ENCODE measurements at regions not wholly inside any gene's neighbourhood (a gene's known extent, or its start where the extent isn't known, plus 50 kb on each side); places are given as distances from the start of the nearest gene placed in this dataset.
"Not testable (repeated sequence)": the region's sequence is repeated elsewhere in the genome, so short reads cannot be mapped to it uniquely, and the experiment has no call there.

DNA sequence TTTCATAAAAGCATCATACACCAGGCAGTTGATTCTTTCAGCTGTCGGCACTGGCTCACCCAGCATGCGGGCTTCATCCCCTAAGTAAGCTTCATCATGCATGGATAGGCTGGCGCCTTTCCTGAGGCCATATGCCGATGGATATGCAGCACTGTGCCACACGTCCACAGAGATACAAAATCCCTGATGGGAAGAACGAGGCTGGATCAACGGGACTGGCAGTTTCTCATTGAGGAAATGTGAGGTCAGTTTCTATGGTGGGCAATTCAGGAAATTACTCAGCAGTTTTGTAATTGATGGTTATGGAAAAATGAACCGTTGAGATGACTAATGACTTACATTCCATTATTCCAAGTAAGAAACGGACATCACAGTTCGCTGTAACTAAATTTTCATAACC is 453.8 kb downstream of the TMEM121 start:
- TF ChIP-seq, protein P1, sequence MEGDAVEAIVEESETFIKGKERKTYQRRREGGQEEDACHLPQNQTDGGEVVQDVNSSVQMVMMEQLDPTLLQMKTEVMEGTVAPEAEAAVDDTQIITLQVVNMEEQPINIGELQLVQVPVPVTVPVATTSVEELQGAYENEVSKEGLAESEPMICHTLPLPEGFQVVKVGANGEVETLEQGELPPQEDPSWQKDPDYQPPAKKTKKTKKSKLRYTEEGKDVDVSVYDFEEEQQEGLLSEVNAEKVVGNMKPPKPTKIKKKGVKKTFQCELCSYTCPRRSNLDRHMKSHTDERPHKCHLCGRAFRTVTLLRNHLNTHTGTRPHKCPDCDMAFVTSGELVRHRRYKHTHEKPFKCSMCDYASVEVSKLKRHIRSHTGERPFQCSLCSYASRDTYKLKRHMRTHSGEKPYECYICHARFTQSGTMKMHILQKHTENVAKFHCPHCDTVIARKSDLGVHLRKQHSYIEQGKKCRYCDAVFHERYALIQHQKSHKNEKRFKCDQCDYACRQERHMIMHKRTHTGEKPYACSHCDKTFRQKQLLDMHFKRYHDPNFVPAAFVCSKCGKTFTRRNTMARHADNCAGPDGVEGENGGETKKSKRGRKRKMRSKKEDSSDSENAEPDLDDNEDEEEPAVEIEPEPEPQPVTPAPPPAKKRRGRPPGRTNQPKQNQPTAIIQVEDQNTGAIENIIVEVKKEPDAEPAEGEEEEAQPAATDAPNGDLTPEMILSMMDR (IDR thresholded peaks at IDR 0.05; ENCODE audit: insufficient read depth, low read depth, low read length), result no peak
- no peak for DNase-seq (ENCODE audit: low read depth)
- no peak overlapping the region for H3K4me3 ChIP-seq (ENCODE audit: low read depth, low read length)

DNA sequence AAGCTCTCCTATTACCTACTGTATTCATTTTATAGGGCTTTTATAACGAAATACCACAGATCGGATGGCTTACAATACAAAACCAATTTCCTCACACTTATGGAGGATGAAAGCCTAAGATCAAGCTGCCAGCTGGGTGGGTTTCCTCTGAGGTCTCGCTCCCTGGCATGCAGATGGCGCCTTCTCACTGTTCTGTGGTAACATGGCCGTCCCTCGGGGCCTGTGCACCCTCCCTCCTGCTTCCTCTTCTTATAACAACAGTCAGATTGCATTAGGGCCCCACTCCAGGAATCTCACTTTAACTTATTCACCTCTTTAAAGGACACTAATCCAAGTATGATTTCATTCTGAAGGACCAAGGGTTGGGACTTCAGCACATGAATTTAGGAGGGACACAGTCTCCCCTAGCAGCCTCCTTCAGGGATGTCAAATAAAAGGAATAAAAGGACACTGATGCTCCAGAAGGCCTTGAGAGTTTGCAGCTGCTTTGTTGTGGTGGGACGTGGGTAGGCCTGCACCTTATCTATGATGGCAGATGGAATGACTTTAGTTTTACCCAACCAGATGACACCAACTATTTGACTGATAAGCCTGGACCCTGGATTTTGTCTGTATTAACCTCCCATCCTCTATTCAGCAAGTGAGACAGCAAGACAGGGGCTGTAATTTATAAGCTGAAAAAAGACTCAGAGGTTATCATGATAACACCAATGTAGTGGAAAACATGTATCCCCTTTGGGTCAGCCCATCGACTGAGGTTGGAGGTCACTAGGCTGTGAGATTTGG is 455.3 kb downstream of the TMEM121 start:
- DNase-seq (ENCODE audit: low read depth); H3K4me3 ChIP-seq (ENCODE audit: low read depth, low read length): not testable (repeated sequence)

DNA sequence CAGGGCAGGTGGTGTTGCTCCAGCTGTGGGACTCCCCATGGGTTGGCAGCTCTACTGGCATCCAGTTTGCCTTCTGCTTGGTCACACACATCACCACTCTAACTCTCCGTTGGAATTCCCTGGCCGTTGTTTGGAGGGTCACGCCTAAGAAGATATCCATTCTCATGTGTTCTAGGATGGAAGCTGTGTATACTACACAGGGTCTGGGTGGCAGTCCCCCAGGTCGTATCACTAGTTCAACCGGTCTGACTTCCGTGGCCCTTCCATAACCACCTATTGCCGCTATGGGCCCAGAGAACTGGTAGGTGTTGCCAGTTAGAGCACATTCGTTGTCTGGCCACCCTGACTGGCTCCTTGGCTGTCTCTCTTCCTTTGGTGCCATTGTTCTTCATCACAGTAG is 456.3 kb downstream of the TMEM121 start:
- no peak for DNase-seq (ENCODE audit: low read depth)
- TF ChIP-seq, protein P1 (IDR thresholded peaks at IDR 0.05; ENCODE audit: insufficient read depth, low read depth, low read length), result no peak
- no peak overlapping the region for H3K4me3 ChIP-seq (ENCODE audit: low read depth, low read length)

DNA sequence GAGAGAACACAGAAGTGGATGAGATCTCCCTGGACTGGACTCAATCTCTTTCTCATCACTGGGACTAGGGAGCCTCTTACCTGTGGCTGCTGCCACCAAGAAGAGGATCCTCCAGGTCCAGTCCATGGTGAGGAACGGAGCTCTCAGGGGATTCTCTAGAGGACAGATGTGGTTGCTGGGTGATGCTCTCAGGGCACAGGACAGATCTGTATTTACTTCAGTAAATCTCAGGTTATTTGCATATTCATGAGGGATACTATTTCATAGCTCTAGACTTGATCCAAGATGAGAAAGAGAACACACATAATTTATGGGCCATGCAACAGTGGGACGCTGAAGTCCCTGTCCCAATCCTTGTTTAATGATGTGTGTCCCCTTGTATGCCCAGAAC is 460.5 kb downstream of the TMEM121 start:
- DNase-seq (ENCODE audit: low read depth), result no peak
- TF ChIP-seq, protein P1 (IDR thresholded peaks at IDR 0.05; ENCODE audit: insufficient read depth, low read depth, low read length), result no peak
- H3K4me3 ChIP-seq (ENCODE audit: low read depth, low read length), result no peak overlapping the region

DNA sequence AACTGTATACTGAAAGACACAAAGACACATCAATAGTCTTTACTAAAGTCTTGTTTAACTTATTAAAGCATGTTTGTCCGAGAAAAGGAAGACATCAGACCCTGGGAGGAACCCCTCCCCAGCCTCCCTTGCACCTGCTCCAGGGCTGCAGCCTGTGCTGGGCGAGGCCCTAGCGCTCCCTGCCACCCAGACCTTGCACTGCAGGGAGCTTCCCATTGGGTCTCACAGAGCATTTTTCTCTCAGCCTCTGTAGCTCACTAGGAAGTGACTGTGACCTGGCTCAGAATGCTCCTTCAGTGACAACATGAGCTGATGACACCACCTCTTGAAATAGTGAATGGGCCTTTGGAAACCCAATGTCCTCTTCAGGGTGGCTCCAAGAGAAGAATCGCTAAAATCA is 461.2 kb downstream of the TMEM121 start:
- no peak for DNase-seq (ENCODE audit: low read depth)
- H3K4me3 ChIP-seq (ENCODE audit: low read depth, low read length), result no peak overlapping the region
- TF ChIP-seq, protein P1 (IDR thresholded peaks at IDR 0.05; ENCODE audit: insufficient read depth, low read depth, low read length), result no peak

DNA sequence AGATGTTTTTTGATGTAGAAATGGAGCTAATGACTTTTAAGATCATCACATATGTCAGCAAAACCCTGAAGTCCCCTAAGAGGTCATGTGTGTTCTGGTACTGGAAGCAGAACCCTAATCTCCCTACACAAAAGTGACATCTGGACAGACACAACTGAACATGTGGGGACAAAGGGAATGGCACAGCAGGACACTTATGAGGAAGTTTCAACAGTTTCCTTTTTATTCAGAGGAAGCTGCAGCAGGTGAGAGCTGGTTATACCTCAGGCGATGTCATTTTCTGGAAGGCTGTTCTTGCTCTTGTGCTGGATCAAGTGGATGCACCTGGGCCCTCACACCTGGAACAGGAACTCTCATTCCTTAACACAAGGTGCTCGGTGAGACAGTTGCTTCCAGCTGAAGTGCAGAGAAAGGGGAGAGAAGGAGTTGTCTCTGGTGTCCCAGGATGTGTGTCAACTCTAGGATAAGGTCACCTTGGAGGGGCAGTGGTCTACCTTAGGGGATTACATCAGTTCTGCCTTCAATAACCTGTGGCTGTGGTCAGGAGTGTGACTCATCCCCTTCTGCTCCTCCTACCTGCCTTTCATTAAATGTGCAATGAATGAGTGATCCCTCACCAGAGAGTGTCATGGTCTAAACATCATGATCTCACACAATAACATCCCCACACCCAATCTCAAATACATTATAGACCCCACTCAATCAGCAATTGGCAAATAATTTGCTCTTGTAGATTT is 463.4 kb downstream of the TMEM121 start:
- DNase-seq (ENCODE audit: low read depth), result no peak
- H3K4me3 ChIP-seq (ENCODE audit: low read depth, low read length), result no peak overlapping the region
- TF ChIP-seq, protein P1 (IDR thresholded peaks at IDR 0.05; ENCODE audit: insufficient read depth, low read depth, low read length), result no peak

DNA sequence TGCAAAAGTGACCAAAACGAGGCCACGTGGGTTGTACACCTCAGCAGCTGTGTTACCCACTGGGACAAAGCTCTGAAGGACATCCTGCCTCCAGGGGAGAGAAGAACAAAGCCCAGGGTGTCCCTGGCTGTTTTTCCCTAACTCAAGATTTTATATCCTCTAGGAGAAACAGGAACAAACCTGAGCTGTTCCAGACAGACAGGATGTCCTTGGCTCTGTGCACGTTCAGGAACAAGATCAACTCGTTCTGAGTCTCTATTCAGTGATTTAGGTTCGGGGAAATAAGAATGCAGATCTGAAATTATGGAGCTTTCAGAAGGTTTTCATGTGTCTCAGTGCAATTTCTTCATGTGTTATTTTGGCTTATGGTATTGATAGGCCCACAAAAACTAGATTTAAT is 465.3 kb downstream of the TMEM121 start:
- DNase-seq (ENCODE audit: low read depth); H3K4me3 ChIP-seq (ENCODE audit: low read depth, low read length): not testable (repeated sequence)

DNA sequence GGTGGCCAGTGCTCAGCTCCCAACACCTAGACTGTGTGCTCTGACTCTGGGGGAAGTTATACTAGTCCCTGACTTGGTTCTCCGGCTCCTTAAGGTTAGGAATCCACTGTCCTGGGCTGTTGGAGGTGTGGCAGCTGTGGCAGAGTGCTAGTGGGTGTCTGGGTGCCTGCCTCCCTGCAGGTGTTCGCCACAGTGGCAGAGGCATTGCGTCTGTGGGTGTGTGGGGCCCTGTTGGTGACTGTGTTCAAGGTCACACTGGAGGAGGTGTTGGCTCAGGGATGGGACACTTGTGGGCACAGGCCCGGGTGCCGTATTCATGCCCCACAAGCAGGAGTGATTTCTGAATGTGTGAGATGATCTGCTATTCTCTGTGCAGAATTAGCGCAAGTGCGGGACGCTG is 467.4 kb downstream of the TMEM121 start:
- no peak overlapping the region for H3K4me3 ChIP-seq (ENCODE audit: low read depth, low read length)
- no peak for DNase-seq (ENCODE audit: low read depth)
- TF ChIP-seq, protein P1 (IDR thresholded peaks at IDR 0.05; ENCODE audit: insufficient read depth, low read depth, low read length), result no peak

DNA sequence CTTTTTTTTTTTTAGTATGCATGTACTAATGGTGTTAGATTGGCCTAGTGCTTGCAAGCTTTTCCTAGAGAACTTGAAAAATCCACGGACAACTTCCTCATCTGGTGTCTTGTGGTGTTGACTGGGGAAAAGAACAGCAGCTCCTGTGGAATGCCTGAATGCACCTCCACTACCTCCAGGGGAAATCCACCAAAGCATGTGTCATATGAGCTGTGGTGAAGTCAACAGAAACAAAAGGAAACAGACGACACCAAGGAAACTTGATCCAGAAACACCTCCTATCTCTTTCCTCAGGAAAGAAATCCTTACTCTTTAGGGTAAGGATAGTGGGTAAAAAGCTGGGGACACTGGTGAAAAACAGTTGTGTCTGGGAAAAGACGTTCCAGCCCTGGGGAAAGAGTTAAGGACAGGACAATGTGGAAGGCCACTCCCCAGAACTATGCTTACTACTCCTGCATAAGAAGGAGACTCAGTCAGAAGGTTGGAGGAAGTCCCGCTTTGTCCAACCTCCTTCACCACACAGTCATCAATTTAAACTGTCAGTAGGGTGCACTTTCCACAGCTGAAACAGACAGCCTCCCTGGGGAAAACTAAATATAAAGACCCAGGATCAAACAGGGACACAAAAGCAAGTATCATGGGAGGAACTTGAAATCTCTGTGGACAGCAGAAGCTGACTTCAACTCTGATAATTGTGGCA is 468.8 kb downstream of the TMEM121 start:
- DNase-seq (ENCODE audit: low read depth); H3K4me3 ChIP-seq (ENCODE audit: low read depth, low read length): not testable (repeated sequence)

DNA sequence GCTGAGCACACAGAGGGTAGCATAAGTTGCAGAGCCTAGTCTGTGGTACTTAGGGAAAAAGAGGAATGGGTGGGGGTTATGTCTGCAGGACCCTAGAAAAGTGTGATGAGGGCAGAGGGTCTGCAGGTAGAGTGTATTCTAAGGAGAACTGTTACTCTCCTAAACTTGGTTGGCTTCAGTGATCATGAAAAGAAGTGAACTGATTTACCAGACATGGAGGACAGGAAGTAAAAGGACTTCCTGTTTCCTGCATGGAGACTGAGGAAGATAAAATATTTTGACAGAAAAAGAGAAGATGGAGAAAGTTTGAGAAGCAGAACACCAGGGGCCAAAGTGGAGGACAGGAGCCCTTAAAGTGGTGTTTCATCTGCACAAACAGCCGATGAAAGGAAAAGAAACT is 472.2 kb downstream of the TMEM121 start:
- not testable (repeated sequence) for H3K4me3 ChIP-seq (ENCODE audit: low read depth, low read length); DNase-seq (ENCODE audit: low read depth)

All from fibroblast of villous mesenchyme (primary cell).